ENCODE measurements at regions not wholly inside any gene's neighbourhood (a gene's known extent, or its start where the extent isn't known, plus 50 kb on each side); places are given as distances from the start of the nearest gene placed in this dataset.

DNA sequence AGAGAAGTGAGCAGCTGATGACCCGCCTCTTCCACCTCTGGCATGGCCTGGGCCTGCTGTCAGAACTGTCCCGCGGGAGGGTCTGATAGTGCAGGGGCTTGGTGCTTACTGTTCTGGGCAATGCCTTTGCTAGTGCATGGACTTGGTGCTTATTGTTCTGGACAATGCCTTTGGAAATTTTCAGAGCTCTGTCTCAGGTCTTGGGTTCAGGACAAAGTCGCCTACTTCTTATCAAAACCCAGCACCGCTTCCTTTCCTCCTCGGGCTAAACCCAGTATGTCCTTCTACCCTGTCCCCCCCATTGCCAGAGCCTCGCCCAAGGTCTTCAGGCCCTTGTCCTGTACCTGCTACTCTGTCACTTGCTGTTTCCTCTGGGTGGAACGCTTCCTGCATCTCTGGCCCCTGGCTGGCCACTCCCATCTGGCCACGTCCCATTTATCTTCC, 149.6 kb downstream of the ACKR3 start:
- no peak for DNase-seq

DNA sequence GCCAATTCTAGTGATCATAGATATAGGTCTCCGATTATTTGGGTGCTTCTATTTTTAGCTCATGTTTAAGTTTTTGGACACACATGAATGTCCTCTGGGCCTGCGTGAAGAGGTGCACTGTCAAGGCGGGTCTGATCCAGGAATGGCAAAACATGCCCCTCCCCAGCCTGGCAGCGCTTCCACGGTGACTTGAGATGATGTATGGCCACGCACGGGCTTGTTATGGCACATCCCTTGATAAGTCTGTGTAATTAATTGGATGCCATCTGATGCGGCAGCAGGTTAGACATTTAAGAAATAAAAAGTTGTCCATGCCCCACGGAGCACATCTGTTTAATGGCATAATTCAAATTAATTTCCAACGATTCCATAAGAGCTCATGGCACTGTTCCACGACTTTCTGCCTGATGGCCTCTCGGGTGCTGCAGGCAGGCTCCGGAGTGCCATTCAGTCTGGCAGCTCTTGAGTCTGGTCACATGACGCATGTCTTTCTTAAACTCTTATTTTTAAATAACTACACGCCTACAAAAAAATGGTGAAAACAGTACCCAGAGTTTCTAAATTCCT, 151.4 kb downstream of the ACKR3 start:
- DNase-seq, result no peak

- no peak for DNase-seq
Measured at GRCh38 chr2:236724200-236724599, 154.6 kb downstream of the ACKR3 start.

DNA sequence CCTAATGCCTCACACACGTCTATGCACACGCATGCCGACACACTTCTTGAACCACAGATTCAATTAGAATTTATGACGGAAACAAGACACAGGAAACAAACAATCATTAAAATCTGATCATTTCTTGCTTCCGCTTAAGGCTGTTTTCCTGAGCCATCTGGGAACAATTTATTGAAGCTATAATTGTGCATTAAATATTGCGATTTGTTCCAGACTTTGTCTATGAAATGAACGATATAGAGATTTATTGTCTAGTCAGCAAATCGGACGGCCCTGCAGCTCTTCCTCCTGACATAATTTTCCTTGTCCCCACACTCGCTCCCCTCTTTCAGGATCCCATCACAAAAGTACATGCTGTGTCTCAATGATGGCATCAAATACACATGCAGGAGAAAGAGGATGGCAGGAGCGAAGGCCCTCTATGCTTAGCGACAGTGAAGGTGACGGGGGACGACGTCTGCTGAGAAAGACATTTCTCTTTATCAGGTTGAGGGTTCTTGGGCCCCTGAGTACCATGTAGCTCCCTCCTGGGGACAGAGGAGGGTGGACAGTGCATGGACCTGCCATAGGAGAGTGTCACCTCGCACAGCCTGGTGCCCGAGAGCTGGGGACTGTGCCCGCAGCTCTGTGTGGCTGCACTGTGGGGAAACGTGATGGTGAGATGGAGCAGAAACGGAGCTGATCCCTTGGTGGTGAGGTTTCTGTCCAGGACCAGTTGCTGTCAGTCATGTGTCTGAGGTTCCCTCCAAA, 157.3 kb downstream of the ACKR3 start:
- DNase-seq, result no peak

DNA sequence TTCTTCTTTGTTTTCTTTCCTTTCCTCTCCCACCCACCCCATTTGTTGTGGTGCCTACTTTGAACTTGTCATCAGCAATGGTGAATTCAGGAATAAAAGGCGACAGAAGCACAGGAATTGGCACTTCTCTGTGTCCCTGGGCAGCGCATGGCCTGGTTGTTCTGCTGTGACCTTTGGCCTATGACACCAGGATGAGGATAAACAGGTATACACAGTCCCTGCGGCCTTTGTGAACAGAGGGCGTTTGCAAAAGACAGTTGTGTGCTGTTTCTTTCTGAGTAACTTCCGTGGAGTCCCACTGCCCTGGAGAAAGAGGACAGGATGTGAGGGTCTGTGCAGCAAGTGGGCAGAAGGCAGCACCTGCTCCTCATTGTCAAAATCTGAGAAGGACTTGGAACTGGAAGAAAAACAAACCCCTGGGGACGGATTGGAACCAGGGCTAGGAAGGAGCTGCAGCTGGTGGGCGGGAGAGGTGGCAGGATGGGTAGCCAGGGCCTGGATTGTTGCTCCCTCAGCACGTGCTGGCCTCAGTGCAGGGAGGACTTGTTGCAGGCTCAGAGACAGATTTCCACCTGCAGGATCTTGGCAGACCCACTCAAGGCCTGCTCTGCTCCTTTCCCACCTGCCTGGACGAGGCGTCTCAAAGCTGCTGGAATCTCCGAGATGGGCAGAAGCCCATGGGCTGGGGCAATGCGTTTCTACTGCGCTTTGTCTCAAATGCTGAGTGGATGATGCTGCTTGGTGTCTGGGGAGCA, 159.5 kb downstream of the ACKR3 start:
- no peak for DNase-seq

DNA sequence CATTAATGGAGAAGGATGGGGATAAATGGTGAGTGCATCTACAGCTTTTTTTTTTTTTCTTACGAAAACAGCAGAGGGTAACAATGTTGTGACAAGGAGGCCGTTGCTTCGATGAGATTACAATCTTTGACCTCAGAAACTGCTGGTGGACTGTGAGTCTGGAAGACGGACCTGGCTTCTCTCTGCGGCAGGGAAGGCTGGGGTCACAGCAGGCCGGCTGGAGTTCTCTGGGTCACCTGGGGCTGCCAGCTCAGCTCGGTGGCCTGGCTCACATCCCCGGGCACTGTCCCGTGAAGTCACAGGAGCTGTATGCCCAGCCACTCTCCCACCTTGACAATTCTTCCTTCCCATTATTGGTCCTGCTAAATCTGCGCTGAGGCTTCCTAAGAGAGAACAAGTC, 160.8 kb downstream of the ACKR3 start:
- no peak for DNase-seq

DNA sequence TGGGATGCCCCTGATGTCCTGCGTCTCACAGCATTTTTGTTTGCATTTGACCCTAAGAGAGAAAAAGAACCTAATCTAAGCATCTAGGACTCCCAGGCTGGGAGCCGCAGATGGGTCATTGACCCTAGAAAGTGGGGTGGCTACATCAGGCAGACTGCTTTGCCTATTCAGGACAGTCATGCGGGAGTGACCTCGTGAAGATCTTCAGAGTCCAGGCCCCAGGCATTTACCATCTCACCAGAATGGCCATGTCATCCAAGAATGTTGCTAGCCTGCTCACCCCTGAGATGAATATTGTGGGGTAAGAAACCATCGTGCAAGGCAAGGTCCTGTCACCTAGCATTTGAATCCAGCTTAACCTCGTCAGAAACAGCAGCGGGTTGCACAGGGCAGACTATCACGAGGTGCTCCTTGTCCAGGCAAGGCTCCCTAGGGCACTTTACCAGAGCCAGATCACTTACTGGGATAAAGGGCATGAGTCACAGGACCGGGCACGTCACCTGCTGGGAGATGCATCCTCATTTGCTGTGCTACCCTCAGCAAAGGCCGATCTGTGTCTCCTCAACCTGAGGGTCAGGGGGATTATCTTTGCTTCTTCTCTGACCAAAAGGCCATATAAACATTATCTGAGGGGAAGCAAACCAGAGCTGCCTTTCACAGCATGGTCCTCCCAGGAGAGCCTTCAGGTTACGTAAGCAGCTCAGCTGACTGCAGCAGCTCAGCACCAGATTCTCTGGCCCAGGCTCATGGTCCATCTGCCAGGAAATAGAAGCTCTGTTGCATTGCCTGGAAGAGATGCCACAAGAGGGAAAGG, 162.3 kb downstream of the ACKR3 start:
- DNase-seq, result no peak

- no peak for DNase-seq
Measured at GRCh38 chr2:236733156-236733555, 163.5 kb downstream of the ACKR3 start.

DNA sequence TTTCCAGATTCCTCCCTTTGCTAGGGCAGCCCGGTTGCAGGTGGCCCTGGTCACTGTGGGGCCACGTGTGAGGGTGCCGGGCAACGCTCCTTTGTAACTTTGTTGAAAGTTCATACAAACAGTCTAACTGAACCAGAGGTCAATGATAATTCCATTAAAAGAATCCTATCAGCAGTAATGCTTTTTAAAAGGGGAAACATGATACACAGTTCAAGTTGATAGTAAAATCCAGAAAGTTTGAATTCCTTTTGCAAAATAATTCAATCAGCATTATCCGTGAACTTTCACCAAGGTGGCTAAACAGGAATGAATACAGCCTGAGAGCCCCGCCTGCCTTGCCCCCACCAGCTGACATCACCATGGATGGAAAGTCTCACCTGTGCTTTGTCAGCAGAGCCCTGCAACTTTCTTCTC, 166.2 kb downstream of the ACKR3 start:
- no peak for DNase-seq

- no peak for DNase-seq
Measured at GRCh38 chr2:236738030-236738429, 168.4 kb downstream of the ACKR3 start.

GRCh38 chr2:236738896-236739295, 169.3 kb downstream of the ACKR3 start:
- no peak for DNase-seq

DNA sequence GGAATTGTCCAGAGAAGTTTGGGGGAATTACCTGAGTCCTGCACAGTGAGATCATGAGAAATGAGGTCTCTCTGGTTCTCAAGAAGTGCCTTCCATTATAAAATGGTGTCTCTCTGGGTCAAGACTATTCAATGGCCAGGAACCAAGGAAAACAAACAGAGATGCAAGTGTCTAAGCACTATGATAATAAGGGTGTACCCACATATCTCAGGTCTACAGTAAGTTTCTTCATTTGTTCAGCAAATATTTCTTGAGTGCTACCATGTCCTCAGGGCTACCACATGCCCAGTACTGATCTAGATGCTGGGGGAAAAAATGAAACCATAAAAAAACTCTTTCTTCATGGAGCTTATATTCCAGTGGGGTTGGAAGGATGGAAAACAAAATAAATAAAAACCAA, 170.0 kb downstream of the ACKR3 start:
- no peak for DNase-seq

- no peak for DNase-seq
Measured at GRCh38 chr2:236740506-236740905, 170.9 kb downstream of the ACKR3 start.

DNA sequence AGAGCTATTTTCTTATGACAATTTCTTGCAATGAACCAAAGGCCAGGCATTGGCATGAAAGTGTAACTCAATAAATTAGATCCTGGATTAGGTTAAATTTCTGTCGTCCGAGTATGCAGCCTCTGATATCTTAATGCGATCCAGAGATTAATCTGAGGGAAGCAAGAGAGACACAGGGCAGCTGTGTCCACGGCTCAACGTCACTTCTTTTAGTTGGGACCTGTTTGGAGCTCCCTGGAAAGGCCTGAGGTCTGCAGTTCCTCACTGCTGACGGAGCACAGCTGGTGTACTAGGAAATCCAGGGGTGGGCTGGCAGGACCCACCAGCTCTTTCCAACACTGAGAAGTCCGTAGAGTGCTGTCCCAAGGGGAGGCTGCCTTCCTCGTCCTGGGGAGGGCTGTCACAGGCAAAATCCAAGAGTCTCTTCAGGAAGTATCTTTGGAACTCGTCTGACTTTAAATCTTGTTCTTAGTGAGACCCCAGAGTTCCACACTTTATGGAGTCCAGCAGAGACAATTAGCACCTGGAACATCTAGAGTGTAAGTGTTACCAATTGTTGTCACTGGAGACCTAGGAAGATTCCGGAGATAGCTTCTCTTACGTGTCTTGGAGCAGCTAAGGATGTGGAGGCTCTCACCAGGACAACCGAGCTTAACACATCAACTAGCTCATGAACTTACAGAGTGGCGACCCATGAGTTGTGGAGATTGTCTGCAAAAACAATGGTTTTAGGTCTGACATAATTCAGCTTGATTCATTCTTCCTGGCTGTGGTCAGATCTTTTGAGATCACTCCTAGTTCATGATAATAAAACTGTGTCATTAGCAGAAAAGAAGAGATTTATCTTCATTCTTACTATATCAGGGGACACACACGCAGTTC, 173.7 kb downstream of the ACKR3 start:
- no peak for DNase-seq

DNA sequence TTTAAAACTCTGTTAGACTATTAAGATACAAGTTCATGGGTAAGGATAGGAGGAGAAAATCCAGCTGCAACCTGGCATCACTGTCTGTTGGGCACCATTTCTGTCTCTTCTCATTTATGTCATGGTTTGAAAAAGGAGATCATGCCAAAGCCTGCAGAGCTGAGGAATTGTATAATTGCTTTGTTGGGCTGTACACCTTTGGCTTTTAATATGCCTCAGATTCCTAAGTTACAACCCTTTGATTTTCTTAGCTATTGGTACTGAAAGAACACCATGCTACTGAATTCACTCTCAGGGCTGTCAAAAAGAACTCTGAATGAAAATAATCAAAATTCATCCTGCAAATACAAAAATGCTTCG, 174.3 kb downstream of the ACKR3 start:
- no peak for DNase-seq

- no peak for DNase-seq
Measured at GRCh38 chr2:236744281-236744705, 174.7 kb downstream of the ACKR3 start.

DNA sequence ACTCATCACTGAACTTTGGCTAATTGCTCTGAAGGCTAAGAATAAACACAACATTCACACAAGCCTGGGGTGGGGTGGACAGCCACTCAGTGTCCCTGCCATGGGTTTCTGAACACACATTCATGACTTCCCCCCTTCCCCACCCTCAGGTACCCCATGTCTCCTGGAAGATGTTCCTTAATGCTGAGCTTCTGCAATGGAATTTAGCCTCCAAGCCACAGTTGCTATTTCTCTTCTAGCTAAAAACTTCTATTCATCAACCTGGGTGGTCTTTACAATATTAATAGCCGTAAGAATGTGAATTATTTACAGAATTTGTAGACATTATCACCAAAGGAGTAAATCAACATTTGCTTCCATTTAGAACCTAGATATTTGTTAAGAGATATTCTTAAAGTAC, 175.1 kb downstream of the ACKR3 start:
- DNase-seq, result no peak

DNA sequence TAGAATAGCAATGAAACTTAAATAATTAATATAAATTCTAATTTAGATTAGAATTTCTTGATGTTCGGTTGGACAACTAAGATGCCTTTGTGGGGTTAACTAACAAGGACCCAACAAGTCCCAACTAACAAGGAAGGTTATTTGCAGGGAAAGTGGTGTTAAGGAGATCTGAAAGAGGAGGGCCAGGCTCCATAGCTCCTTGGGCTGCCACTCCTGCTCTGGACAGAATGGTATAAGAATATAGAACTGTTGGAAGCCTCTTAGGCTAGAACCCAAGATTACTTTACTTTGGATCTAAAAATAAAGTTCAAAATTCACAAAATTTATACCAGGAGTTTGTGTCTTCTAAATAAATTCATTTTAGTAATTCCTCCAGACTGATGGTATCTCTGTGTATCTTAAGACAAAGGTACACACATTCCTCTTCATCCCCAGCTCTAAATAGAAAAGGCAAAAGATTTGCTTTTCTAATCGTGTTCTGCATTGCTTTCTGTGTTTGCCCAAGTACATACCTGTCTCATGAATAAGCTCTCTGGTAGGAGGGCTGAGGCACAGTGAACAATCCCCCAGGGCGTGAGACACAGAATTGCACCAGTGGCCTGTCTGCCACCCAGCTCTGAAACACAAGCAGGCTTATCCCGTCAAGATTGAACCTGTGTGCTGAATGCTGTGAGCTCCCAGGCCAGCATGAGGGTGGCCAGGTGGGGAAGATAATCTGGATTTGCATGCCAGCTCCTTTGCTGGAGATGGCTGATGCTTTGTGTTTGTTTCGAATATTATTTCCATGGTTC, 176.0 kb downstream of the ACKR3 start:
- DNase-seq, result no peak

DNA sequence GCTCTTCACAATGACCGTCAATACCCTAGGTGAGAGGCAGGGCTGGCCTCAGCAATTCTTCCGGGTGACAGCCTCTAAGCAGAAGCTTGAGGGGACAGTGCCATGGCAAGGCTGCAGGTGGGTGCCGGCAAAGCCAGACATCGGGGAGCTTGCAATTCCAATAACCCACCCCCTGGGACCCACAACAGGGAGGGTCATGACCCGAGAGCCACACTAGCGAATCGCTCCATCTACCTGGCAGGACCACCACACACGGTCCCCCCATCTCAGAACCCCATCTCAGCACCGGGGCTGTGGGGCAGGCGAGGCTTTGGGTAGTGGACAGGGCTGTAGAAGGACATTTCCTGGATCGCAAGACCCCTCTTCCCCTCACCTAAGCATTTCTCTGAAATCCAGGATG, 177.2 kb downstream of the ACKR3 start:
- DNase-seq, result no peak

DNA sequence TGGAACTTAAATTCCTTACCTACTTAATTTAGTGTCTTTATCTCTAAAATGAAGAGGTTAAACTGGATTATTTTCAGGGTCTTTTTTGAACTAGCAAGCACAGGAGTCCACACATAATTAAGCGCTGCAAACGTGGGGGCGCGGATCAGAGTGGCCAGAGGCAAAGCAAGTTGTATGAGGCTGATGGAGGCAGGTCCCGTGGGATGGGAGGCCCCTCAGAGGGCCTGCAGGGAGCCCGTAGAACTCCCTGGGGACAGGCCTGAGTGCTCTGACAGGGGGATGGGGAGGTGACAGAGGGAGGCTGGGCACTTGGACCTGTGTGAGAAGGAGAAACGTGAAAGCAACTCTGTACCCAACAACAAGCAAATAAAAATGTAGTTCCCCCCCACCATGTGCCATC, 177.8 kb downstream of the ACKR3 start:
- no peak for DNase-seq

DNA sequence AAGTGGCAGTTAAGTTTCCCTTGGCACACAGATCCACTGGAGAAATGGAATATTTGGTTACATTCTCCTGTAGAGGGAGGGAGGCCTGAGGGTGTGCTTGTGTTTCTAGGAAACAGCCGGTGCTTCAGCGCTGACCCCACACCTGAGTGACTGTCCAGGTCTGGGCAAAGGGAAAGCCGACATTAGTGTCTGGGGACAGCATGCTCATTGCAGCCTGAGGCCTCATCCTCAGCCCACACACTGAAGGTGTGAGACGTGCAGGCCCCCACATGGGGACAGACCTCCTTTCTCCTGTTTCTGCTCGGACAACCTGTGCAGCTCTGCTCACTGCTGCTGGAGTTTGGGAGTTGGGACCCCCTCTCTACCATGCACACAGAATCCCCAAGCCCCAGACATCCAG, 178.3 kb downstream of the ACKR3 start:
- DNase-seq, result no peak
